ENCODE measurements at regions not wholly inside any gene's neighbourhood (a gene's known extent, or its start where the extent isn't known, plus 50 kb on each side); places are given as distances from the start of the nearest gene placed in this dataset.

- intact Hi-C loops (cut with micrococcal nuclease), result no loop called here
Observed at GRCh38 chr7:131274986-131275385, 52.7 kb upstream of the MKLN1 start.

- intact Hi-C loops (cut with micrococcal nuclease), result no loop called here
Observed at GRCh38 chr7:131276190-131276589, 51.5 kb upstream of the MKLN1 start.

- intact Hi-C loops (cut with micrococcal nuclease), result no loop called here
Observed at GRCh38 chr7:131276748-131277147, 50.9 kb upstream of the MKLN1 start.
